GM19099 (cell line): ENCODE measurements at regions not wholly inside any gene's neighbourhood (a gene's known extent, or its start where the extent isn't known, plus 50 kb on each side); places are given as distances from the start of the nearest gene placed in this dataset.
A peak's percentile ranks its signal among the peaks of the same experiment; 100 is the strongest.

ENCODE experiments used
- POLR2A ChIP-seq: IDR thresholded peaks from 3 replicates; pipeline ENCODE4 v1.6.1; 2011; ENCODE audit warnings: low read depth; ENCODE audit not compliant: insufficient read length; ENCODE audit errors: extremely low read depth

DNA sequence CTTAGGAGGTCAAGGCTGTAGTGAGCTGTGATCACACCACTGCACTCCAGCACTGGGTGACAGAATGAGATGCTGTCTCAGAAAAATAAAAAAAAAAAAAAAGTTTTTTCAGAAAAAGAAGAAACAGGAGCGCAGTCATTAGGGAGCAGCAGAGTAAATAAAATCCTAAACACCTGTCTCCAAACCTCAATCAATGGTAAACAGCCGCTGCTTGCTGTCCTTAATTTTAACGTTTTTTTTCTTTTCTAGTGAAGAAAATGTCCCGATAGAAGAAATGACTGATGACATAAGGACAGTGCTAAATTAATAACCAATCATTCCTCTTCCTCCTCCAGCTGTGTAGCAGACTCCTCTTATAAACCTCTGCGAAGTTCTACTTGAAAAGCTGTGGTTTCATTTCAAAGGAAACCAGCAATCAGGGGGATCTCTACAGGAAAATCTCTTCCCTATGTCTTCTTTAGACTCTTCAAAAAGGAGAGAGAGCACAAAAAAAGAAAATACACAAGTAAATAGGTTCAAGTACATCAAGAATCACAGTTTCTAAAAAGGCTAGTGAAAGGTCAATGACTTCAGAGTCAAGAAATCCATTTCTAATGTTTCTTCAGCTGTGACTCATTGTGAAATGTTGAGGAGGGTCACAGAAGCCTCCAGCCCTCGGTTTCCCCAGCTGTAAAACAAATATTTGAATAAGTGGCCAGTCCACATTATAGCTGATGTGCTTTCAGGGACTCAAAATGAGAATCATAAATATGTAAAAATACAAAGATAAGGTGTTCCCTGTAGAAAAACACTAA, 127.6 kb downstream of the TMCO5A start:
- no peak for TF ChIP-seq POLR2A

DNA sequence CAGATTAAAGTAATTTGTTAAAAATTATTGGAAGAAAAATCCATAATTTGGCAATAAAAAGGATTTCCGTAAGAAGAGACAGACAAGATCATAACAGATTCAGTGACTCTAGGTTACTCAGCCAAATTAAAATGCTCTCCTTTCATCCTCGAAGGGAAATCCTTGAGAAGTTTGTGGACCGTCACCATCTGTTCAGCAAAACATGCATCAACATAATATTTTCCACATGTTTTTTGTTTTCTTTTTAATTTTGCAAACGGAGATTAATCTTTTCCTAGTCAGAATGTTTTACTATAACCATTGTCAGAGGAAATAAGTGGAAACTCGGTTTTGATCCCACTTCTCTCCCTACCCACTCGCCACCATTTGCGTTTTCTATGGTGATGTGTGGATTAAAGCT, 128.3 kb downstream of the TMCO5A start:
- TF ChIP-seq POLR2A, result no peak

DNA sequence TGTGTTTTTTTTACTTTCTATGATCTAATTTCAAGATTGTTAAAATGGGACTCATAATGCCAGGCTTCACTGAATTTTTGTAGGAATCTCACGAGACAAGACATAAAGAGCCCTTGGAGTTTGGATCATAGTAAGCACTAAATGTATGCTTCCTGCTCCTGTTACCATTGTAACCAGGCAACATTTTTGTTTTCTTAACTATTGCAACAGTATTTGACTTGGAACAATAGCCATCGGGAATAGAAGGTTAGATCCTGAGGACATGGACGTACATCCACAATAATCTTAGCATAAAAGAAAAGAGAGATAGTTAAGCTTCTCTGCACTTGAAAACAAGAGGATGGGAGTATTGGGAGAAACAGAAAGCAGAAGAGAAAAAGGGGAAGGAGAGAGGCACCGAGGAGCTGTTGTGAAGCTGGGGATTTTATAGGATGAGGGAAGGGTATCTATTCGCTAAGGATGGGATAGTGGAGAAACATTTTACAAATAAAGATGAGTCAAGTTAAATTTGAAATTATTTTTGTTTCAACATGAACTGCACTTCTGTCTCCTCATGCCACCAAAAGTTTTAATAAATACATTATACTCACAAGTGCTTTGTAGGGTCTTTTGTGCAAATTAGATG, 131.4 kb downstream of the TMCO5A start:
- TF ChIP-seq POLR2A, result no peak

DNA sequence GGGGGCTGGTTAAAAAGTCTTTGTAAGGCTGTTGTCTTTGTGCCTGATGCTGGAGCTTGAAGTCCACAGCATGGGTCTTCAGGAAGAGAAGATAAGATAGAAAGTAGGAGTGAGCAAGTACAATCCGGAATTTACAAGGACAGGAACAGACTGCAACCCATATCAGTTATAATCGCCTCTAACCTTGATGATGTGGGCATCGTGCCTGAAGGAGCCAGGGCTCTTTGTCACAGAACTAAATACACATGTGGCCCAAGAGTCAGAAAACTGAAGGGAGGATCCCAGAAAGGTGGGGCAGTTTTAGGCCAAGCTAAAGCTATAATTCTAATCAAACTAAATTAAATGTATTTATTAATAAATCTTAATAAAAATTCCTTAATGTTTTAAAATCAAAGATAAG, 132.2 kb downstream of the TMCO5A start:
- TF ChIP-seq POLR2A, result no peak

DNA sequence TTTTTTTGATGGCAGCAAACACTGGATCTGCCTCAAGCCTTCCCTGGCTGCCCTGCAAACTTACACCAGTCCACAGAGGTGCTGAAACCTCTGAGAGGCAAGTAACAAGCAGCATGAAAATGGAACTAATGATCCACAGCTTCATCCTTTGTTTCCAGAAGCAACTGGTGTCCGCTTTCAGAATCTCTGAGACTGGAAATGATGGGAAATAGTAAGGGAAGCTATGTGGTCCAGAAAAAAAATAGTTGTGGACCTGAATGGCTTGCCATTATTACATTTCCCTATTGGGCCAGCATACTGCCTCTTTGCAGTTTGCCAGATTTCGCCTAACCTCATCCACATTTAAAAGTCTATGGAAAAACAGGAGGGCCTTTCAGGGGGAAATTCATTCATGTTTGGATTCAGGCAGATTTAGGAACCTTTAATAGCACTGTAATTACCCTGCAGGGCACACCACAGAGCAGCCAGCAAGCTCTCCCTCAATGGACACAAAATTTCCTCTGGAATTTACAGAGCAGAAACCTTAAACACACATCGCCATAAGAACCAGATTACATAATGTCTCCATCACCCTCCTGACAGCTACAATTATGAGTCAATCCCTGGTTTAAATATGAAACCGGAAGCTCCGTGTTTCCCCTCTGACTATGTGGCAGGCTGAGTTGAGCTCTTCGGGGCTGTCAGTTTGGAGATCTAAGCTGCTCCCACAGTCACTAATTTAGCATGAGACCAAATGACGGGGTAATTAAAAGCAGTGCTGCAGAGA, 134.4 kb downstream of the TMCO5A start:
- no peak for TF ChIP-seq POLR2A

DNA sequence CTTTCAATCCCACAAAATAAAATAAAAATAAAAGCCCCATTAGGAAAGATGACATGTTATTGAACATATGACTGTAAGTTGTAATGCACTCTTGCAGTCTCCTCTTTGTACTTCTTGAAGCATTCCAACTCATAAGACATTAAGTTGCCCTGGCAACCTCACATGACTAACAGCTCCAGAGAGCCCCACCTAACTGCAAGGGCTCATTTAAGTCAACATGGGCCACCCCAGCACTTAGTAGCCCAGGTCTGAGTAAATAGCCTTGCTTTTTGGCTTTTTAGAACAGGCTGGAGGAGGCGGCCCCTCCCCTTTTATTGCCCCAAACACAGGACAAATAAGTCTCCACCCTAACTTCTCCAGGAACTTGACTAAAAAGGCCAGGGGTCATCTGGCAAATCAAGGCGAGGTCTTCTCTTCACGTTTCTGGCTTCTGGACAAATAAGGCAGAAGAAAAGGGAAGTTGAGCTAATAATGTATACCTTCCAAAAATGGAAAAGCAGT, 135.1 kb downstream of the TMCO5A start:
- TF ChIP-seq POLR2A, result no peak

DNA sequence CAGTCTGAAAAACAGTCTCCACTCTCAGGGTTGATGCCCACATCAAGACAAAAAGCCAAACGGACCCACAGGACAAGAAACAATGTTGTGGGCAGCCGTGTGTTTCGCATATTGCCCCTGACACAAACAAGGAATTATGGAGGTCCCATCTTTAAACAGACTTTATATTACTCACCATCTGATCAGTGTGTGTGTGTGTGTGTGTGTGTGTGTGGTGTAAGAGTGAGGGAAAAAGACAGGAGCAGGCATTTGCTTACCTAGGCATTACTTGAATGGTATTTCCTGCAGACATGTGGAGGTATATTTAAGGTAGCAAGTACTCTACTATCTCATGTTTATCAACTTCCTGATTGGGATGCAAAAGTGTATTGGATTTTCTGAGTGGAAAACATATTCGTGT, 136.3 kb downstream of the TMCO5A start:
- no peak for TF ChIP-seq POLR2A

DNA sequence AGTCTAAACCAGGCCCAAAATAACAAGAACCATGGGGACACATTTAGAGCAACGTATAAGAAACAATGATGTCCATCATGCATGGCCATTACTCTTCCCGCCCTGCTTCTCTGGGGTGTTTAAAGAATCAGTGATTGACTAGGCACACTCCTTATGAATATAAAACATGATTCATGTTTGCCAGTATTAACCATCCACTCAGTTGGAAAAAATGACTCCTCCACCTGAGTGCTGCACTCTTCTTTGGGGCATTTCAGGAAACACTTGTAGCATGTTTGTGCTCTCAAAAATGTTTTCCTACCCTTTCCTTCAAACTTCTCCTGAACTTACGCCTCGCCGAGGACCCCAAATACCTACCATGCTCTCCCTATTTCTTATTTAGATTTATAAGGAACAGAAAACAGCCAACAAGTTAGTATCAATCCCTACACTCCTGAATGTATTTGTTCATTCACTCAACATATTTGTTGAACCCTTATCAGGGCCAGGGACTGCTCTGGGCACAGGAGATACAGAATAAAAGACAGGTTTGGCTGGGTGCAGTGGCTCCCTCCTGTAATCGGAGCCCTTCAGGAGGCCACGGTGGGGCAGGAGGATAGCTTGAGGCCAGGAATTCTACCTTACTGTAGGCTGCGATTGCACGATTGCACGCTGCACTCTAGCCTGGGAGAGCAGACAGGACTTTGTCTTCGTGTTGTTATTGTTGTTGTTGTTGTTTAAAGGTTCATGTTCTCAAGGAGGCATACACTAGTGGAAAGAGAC, 137.0 kb downstream of the TMCO5A start:
- no peak for TF ChIP-seq POLR2A

DNA sequence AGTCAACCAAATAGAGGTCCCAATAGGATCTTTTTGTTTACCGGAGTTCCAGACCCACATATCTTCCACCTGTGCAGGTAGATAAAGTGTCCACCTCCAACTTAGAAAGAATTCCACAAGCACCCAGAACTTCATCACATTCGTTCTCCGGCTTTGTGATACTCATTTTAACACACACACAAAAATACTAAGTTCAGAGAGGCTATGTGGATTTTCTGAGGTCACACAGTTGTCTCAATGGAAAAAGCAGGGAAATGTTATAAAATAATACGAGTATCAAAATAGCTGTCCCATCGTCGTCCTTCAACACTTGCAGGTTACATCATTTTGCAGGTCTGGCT, 137.5 kb downstream of the TMCO5A start:
- no peak for TF ChIP-seq POLR2A

DNA sequence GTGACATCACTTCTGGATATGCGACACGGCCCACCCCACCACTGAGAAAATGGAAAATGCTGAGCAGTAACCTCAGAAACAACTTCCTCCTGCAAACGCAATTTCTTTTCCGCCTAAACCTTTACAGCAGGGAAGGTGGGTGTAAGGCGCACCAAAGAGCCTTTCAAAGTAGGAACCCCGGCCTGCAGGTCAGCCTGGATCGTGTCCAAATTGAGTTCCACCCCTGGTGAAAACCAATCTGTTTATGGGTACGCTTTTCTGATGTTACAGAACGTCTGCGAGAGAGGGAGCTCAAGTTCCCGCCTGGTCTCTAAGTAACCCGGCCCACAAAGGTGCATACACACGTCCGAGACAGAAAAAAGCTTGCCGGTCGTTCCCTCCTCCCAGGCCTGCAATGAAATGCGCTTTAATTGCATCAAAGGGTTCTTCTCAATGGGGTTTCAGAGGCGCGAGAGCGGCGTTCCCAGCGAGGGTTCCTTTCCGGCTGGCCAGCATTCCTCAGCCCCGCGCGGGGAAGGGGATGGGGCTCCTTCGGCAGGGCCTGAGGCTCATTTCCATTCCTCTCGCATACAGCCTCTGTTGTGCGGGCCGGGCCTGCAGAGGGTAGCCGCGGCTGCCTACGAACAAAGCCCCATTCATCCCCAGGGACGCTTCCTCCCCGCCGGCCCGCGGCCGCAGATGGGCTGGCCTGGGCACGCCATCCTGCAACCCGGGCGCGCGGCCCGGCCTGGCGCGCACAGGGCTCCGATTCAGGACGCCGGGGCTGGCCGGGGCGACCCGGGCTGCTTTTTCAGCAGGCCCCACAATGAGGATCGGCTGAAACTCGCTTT, 138.1 kb downstream of the TMCO5A start:
- peak; percentile 37 for TF ChIP-seq POLR2A

DNA sequence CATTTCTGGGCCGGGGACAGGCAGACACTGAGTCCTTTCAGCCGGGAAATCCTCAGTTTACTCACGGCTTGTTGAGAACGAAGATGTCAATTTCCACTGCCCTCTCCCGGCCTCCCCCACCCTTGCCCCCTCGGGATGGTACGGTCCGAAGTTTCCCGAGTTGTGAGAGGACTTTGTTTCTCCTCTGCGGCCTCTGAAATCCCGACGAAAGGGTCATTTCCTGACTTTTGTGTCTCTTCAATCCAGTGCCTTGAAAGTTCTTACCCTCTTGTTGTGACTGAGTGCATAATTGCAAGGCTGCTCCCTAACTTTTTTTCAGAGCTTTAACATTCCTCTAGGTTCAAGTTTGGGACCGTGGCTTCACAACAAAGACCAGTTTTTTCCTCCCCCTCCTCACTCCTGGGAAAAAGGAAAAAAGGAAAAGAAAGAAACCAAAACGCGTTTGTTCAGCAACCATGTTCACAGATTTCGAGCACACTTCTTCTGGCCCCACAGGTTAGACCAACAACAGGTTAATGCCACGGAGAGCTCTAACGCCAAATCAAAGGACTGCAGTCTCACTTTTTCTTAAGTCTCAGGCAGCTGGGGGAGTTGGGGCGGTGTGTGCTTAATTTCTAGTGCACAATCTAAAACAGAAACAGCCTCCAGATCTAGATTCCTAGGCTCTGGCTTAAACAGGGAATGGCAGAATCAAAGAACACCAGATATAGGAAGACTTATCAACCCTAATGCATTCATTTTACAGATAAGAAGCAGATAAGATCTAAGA, 138.9 kb downstream of the TMCO5A start:
- TF ChIP-seq POLR2A, result no peak

DNA sequence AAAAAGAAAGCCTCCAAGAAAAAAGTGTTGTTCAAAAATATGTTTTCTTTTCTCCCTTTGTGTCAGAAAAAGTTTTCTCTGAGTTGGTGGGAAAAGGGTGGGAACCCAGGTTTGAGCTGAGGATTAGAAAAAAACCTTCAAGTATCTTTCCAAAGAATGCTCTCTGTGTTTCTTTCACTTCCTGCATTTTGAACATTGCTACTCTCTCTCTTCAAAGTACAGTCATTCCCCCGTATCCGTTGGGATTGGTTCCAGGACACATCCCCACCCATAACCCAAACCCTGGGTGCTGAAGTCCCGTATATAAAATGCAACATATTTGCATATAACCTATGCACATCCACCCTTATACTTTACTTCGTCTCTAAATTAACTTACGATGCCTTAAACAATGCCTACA, 139.6 kb downstream of the TMCO5A start:
- TF ChIP-seq POLR2A, result no peak

DNA sequence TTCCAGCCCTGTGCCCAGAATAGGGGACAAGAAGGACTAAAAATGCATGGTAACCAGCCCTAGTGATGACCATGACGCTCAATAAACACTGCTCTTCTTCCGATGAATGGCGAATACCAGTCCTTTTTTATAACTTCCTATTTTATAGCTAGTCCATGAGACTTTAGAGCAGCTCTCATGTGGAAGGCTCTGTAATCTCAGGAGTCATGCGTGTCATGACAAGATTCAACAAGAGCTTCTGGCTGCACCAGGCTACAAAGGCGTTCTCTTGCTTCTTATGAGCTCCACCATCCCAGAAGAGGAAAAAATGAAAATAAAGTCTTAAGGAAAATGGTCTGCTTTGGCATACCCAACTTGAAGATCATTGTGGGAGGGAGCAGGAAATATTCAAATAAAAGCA, 141.0 kb downstream of the TMCO5A start:
- TF ChIP-seq POLR2A, result no peak
